OCI-LY7 (cell line): ENCODE measurements at regions not wholly inside any gene's neighbourhood (a gene's known extent, or its start where the extent isn't known, plus 50 kb on each side); places are given as distances from the start of the nearest gene placed in this dataset.

ENCODE experiments used
- BruUV-seq: library from RNA; stranded (reverse); fragments of 400-500 nt; replicated peaks from 2 replicates; lab custom pipeline; 2021; lab: Mats Ljungman, UMichigan
- CTCF ChIA-PET: fragments of 300-600 bp; sonication (Branson Sonifier 250); formaldehyde crosslinking; loops from one replicate; lab custom pipeline; 2022; ENCODE audit warnings: antibody characterized with exemption; ENCODE audit not compliant: unreplicated experiment; lab: Charles Lee
- POLR2A ChIA-PET: fragments of 300-600 bp; sonication (Branson Sonifier 250); formaldehyde crosslinking; loops from one replicate; lab custom pipeline; 2022; ENCODE audit warnings: antibody characterized with exemption; lab: Charles Lee
- DNase-seq: peaks from one replicate; pipeline ENCODE4 v3.0.0-alpha.2; 2015; ENCODE audit warnings: low spot score
- H2AFZ ChIP-seq: fragments of 200-600 bp; sonication (generic), shearing (Covaris generic); 2 replicates; pipeline ENCODE4 v1.6.1; 2014; ENCODE audit warnings: mild to moderate bottlenecking, antibody characterized with exemption, low read length, moderate library complexity
- H3K27ac ChIP-seq: fragments of 200-600 bp; sonication (generic); 2 replicates; pipeline ENCODE4 v1.5.1; 2014; ENCODE audit warnings: mixed run types, low read depth, mild to moderate bottlenecking, moderate library complexity, low read length, inconsistent platforms; ENCODE audit not compliant: poor library complexity, severe bottlenecking
- H3K36me3 ChIP-seq: fragments of 200-600 bp; sonication (generic); 2 replicates; pipeline ENCODE4 v1.6.1; 2014; ENCODE audit warnings: mild to moderate bottlenecking, antibody characterized with exemption, low read length, moderate library complexity, mixed read lengths; ENCODE audit not compliant: insufficient read depth
- H3K4me1 ChIP-seq: fragments of 200-600 bp; sonication (generic); 2 replicates; pipeline ENCODE4 v1.5.1; 2014; ENCODE audit warnings: mild to moderate bottlenecking, low read length; ENCODE audit not compliant: insufficient read depth, poor library complexity, severe bottlenecking
- H3K4me2 ChIP-seq: fragments of 200-600 bp; sonication (generic); 2 replicates; pipeline ENCODE4 v1.6.1; 2014; ENCODE audit warnings: mild to moderate bottlenecking, low read length
- H3K4me3 ChIP-seq: fragments of 200-600 bp; sonication (generic); 2 replicates; pipeline ENCODE4 v1.5.1; 2014; ENCODE audit warnings: mild to moderate bottlenecking, low read depth, low read length; ENCODE audit not compliant: poor library complexity, severe bottlenecking
- H3K79me2 ChIP-seq: fragments of 200-600 bp; sonication (generic); 2 replicates; pipeline ENCODE4 v1.6.1; 2016; ENCODE audit warnings: low read depth, mild to moderate bottlenecking, low read length, moderate library complexity, mixed read lengths; ENCODE audit not compliant: insufficient read depth
- H3K9me2 ChIP-seq: fragments of 200-600 bp; sonication (generic); 2 replicates; pipeline ENCODE4 v1.6.1; 2016; ENCODE audit warnings: mild to moderate bottlenecking, low read length, mixed read lengths; ENCODE audit not compliant: insufficient read depth
- H3K9me3 ChIP-seq: fragments of 200-600 bp; sonication (generic); 2 replicates; pipeline ENCODE4 v1.6.1; 2014; ENCODE audit warnings: mild to moderate bottlenecking, mixed run types, low read length, mixed read lengths
- H4K20me1 ChIP-seq: fragments of 200-600 bp; sonication (generic); 2 replicates; pipeline ENCODE4 v1.6.1; 2014; ENCODE audit warnings: mild to moderate bottlenecking, antibody characterized with exemption, low read length, moderate library complexity, mixed read lengths; ENCODE audit not compliant: insufficient read depth
- EZH2phosphoT487 ChIP-seq: fragments of 200-600 bp; sonication (generic); IDR thresholded peaks from 2 replicates; pipeline ENCODE4 v1.6.1; 2018; ENCODE audit warnings: low read depth, borderline replicate concordance, mild to moderate bottlenecking, mixed run types, antibody characterized with exemption, low read length, moderate library complexity, mixed read lengths
- intact Hi-C: fragments of 100-400 bp; cut with micrococcal nuclease; formaldehyde crosslinking; loops from one replicate; pipeline ENCODE4 v1.10.0; 2022; ENCODE audit not compliant: unreplicated experiment
- TF ChIP-seq, protein P1 (sequence below): fragments of 200-600 bp; sonication (generic); conservative IDR thresholded peaks from 2 replicates; pipeline ENCODE4 v1.5.1; 2014; ENCODE audit warnings: mild to moderate bottlenecking, antibody characterized with exemption, low read length, moderate library complexity, mixed read lengths

DNA sequence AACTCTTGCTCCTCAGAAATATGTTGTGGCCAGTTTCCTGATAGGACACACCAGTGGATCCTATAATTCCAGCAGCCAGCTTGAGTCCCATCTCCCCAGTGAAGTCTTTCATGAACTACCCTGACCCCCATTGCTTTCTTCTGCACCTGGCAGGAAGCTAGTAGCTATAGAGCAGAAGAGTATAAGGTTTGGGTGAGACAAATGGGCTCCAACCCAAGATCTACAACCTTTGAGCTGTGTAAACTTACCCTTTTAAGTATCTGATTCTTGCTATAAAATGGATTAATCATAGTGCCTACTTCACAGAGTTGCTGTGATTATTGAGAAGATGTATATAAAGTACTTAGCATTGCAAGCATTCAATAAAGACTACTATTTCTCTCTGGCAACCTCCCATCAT is 396.9 kb upstream of the CADM1 start:
- intact Hi-C loops: no loop called here
- no TSS peak for BruUV-seq
- DNase-seq: no peak
- Histone ChIP-seq H4K20me1 (no peaks in the 10 kb centered on the region), H3K27ac (no peak overlapping the region), H3K9me2 (no peaks in the 10 kb centered on the region), H3K79me2 (no peaks in the 10 kb centered on the region), H3K36me3 (no peaks in the 10 kb centered on the region), H3K4me3 (no peak overlapping the region), H3K9me3 (no peaks in the 10 kb centered on the region), H3K4me1 (peaks cover 5% of the 10 kb centered on the region), H2AFZ (no peak overlapping the region), H3K4me2 (no peak overlapping the region)
- ChIA-PET POLR2A (interaction anchor here (0.5 to 5.4 kb wide), 4 partner anchors 11 to 1079 kb away, joined by 3 to 25 read pairs (median 4); no protein-coding TSS in a partner anchor), CTCF (no interaction called here)
- TF ChIP-seq, protein P1, sequence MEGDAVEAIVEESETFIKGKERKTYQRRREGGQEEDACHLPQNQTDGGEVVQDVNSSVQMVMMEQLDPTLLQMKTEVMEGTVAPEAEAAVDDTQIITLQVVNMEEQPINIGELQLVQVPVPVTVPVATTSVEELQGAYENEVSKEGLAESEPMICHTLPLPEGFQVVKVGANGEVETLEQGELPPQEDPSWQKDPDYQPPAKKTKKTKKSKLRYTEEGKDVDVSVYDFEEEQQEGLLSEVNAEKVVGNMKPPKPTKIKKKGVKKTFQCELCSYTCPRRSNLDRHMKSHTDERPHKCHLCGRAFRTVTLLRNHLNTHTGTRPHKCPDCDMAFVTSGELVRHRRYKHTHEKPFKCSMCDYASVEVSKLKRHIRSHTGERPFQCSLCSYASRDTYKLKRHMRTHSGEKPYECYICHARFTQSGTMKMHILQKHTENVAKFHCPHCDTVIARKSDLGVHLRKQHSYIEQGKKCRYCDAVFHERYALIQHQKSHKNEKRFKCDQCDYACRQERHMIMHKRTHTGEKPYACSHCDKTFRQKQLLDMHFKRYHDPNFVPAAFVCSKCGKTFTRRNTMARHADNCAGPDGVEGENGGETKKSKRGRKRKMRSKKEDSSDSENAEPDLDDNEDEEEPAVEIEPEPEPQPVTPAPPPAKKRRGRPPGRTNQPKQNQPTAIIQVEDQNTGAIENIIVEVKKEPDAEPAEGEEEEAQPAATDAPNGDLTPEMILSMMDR: no peak
- no peak for TF ChIP-seq EZH2phosphoT487

DNA sequence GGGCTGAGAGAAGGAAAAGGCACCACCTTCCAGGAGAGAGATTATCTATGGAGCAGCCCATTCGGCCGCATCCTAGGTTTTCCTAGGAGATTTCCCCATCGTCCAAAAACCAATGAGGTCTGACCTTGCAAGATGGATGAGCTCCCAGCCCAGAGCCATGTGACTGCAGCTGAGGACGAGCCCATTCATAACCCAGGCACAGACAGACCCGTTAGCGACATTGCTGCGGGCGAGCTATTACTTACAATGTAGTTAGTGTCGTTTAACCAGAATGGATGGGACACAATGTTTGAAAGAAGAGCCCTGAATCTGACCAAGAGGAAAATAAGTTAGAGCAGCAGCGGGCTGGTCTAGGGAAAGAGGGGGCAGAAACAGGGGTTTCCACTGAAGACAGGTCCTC is 395.9 kb upstream of the CADM1 start:
- Histone ChIP-seq H4K20me1 (no peaks in the 10 kb centered on the region), H3K27ac (no peak overlapping the region), H3K36me3 (no peaks in the 10 kb centered on the region), H2AFZ (no peak overlapping the region), H3K9me3 (no peaks in the 10 kb centered on the region), H3K4me2 (no peak overlapping the region), H3K79me2 (no peaks in the 10 kb centered on the region), H3K9me2 (no peaks in the 10 kb centered on the region), H3K4me3 (no peak overlapping the region), H3K4me1 (peaks cover 5% of the 10 kb centered on the region)
- POLR2A ChIA-PET: interaction anchor here (1.3 to 5.4 kb wide), 3 partner anchors 11 to 27 kb away, joined by 3 to 25 read pairs (median 4); no protein-coding TSS in a partner anchor
- intact Hi-C loops: no loop called here
- BruUV-seq: no TSS peak
- DNase-seq: no peak
- TF ChIP-seq, protein P1: no peak
- TF ChIP-seq EZH2phosphoT487: no peak
- CTCF ChIA-PET: no interaction called here

DNA sequence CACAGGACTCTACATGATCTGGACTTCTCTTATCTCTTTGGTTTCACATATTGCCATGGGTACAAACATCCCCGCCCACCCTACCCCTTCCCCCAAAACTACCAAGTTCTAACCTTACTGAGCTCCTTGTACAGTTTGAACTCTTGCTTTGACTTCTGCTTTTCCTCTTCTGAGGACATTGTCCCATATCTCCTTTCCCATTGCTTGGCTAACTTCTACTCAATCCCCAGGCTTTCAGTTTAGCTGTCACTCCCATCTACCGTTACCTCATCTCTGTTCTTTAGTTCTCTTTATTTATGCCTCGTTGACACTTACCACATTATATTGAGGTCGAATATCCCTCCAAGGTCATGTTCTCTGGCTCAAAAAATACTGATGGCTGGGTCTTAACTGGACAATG is 393.5 kb upstream of the CADM1 start:
- intact Hi-C loops: no loop called here
- H3K4me1 ChIP-seq: no peaks in the 10 kb centered on the region
- no peaks in the 10 kb centered on the region for H3K9me3 ChIP-seq
- ChIA-PET POLR2A (interaction anchor here (1.5 to 2.4 kb wide), 3 partner anchors 8 to 22 kb away, joined by 5 to 7 read pairs (median 6); no protein-coding TSS in a partner anchor), CTCF (interaction anchor here (0.6 to 1.7 kb wide), 3 partner anchors 12 to 33 kb away, joined by 4 to 5 read pairs (median 5); no protein-coding TSS in a partner anchor)
- BruUV-seq: no TSS peak
- H3K27ac ChIP-seq: no peak overlapping the region
- TF ChIP-seq, protein P1: no peak
- no peak for TF ChIP-seq EZH2phosphoT487
- DNase-seq: no peak
- no peaks in the 10 kb centered on the region for H3K79me2 ChIP-seq
- no peak overlapping the region for H2AFZ ChIP-seq
- no peaks in the 10 kb centered on the region for H3K9me2 ChIP-seq
- H4K20me1 ChIP-seq: no peaks in the 10 kb centered on the region
- H3K4me2 ChIP-seq: no peak overlapping the region
- H3K4me3 ChIP-seq: no peak overlapping the region
- no peaks in the 10 kb centered on the region for H3K36me3 ChIP-seq
